PC-3 (cell line): ENCODE measurements at regions not wholly inside any gene's neighbourhood (a gene's known extent, or its start where the extent isn't known, plus 50 kb on each side); places are given as distances from the start of the nearest gene placed in this dataset.

Source experiments
- ATAC-seq: fragments of 200-7000 bp; cut with Tn5 transposase; 2 replicates; pipeline ENCODE4 v1.9.1; 2020; ENCODE audit warnings: mild to moderate bottlenecking, moderate library complexity
- BruUV-seq: library from RNA; stranded (reverse); fragments of 400-500 nt; replicated peaks from 2 replicates; lab custom pipeline; 2021; lab: Mats Ljungman, UMichigan
- CTCF ChIA-PET: fragments of 300-600 bp; sonication (Branson Sonifier 250); formaldehyde crosslinking; loops from one replicate; lab custom pipeline; 2022; ENCODE audit warnings: antibody characterized with exemption; lab: Charles Lee
- POLR2A ChIA-PET: fragments of 300-600 bp; sonication (Branson Sonifier 250); formaldehyde crosslinking; loops from one replicate; lab custom pipeline; 2022; ENCODE audit warnings: antibody characterized with exemption; ENCODE audit not compliant: unreplicated experiment; lab: Charles Lee
- DNase-seq: peaks from one replicate; pipeline ENCODE4 v3.0.0-alpha.2; 2015
- H2AFZ ChIP-seq: fragments of 300-600 bp; sonication (generic); 2 replicates; pipeline ENCODE4 v1.6.0; 2016; ENCODE audit warnings: antibody characterized with exemption, low read length
- H3F3A ChIP-seq: fragments of 300-600 bp; sonication (generic); one replicate; pipeline ENCODE4 v1.6.0; 2017; ENCODE audit warnings: antibody characterized with exemption, low read length, control low read depth, mild to moderate bottlenecking; ENCODE audit not compliant: unreplicated experiment
- H3K27ac ChIP-seq: fragments of 300-600 bp; sonication (generic); 2 replicates; pipeline ENCODE4 v1.5.1; 2016; ENCODE audit warnings: mild to moderate bottlenecking, low read length
- H3K27me3 ChIP-seq: fragments of 300-600 bp; sonication (generic); 2 replicates; pipeline ENCODE4 v1.6.1; 2016; ENCODE audit warnings: low read length, mixed read lengths
- H3K36me3 ChIP-seq: fragments of 300-600 bp; sonication (generic); 2 replicates; pipeline ENCODE4 v1.6.1; 2016; ENCODE audit warnings: low read depth, mixed run types, low read length, mixed read lengths
- H3K4me1 ChIP-seq: fragments of 300-600 bp; sonication (generic); 2 replicates; pipeline ENCODE4 v1.5.1; 2016; ENCODE audit warnings: low read length; ENCODE audit not compliant: insufficient read depth
- H3K4me2 ChIP-seq: fragments of 300-600 bp; sonication (generic); 2 replicates; pipeline ENCODE4 v1.6.0; 2016; ENCODE audit warnings: low read length
- H3K4me3 ChIP-seq: fragments of 300-600 bp; sonication (generic); 2 replicates; pipeline ENCODE4 v1.5.1; 2016; ENCODE audit warnings: mild to moderate bottlenecking, low read length, mixed read lengths
- H3K79me2 ChIP-seq: fragments of 300-600 bp; sonication (generic); 2 replicates; pipeline ENCODE4 v1.6.1; 2017; ENCODE audit warnings: low read length, mixed read lengths
- H3K9ac ChIP-seq: fragments of 300-600 bp; sonication (generic); 2 replicates; pipeline ENCODE4 v1.6.0; 2016; ENCODE audit warnings: mild to moderate bottlenecking, low read length
- H3K9me2 ChIP-seq: fragments of 300-600 bp; sonication (generic); replicated peaks from 2 replicates; pipeline ENCODE4 v1.6.1; 2016; ENCODE audit warnings: mixed run types, low read length, mixed read lengths
- H3K9me3 ChIP-seq: fragments of 300-600 bp; sonication (generic); 2 replicates; pipeline ENCODE4 v1.6.1; 2016; ENCODE audit warnings: low read length, mixed read lengths
- H4K20me1 ChIP-seq: fragments of 300-600 bp; sonication (generic); 2 replicates; pipeline ENCODE4 v1.6.1; 2016; ENCODE audit warnings: low read length, mixed read lengths
- CTCF ChIP-seq: fragments of 300-600 bp; sonication (generic); conservative IDR thresholded peaks from 2 replicates; pipeline ENCODE4 v1.5.1; 2017; ENCODE audit warnings: antibody characterized with exemption, low read depth, mild to moderate bottlenecking, low read length
- EZH2 ChIP-seq: fragments of 300-600 bp; sonication (generic); IDR thresholded peaks from one replicate; pipeline ENCODE4 v1.6.1; 2017; ENCODE audit warnings: antibody characterized with exemption, mild to moderate bottlenecking, low read length; ENCODE audit not compliant: unreplicated experiment
- EZH2phosphoT487 ChIP-seq: fragments of 300-600 bp; sonication (generic); IDR thresholded peaks from 2 replicates; pipeline ENCODE4 v1.6.1; 2018; ENCODE audit warnings: mild to moderate bottlenecking, antibody characterized with exemption, low read length, borderline replicate concordance
- intact Hi-C: fragments of 100-400 bp; cut with micrococcal nuclease; formaldehyde crosslinking; loops from 2 replicates; pipeline ENCODE4 v1.9.0; 2023

- Histone ChIP-seq H3F3A (no peaks in the 10 kb centered on the region), H3K4me3 (no peak overlapping the region), H3K79me2 (no peaks in the 10 kb centered on the region), H2AFZ (no peak overlapping the region), H3K9me3 (no peaks in the 10 kb centered on the region), H4K20me1 (no peaks in the 10 kb centered on the region), H3K9ac (no peak overlapping the region), H3K36me3 (no peaks in the 10 kb centered on the region), H3K4me1 (no peaks in the 10 kb centered on the region), H3K4me2 (no peak overlapping the region), H3K27me3 (no peaks in the 10 kb centered on the region), H3K9me2 (no peaks in the 10 kb centered on the region), H3K27ac (no peak overlapping the region)
- intact Hi-C loops: no loop called here
- ChIA-PET POLR2A (no interaction called here), CTCF (no interaction called here)
- no peak for TF ChIP-seq EZH2
- TF ChIP-seq EZH2phosphoT487: no peak
- TF ChIP-seq CTCF: no peak
- DNase-seq (no peak), ATAC-seq (no peak)
- no TSS peak for BruUV-seq
Measured at GRCh38 chr4:11111876-11112275, 316.8 kb downstream of the HS3ST1 start.

GRCh38 chr4:11111370-11111769, 317.3 kb downstream of the HS3ST1 start:
- Histone ChIP-seq H3K9me3 (no peaks in the 10 kb centered on the region), H3F3A (no peaks in the 10 kb centered on the region), H3K9ac (no peak overlapping the region), H3K27ac (no peak overlapping the region), H3K9me2 (no peaks in the 10 kb centered on the region), H3K27me3 (no peaks in the 10 kb centered on the region), H2AFZ (no peak overlapping the region), H3K36me3 (no peaks in the 10 kb centered on the region), H3K4me2 (no peak overlapping the region), H3K79me2 (no peaks in the 10 kb centered on the region), H3K4me3 (no peak overlapping the region), H3K4me1 (no peaks in the 10 kb centered on the region), H4K20me1 (no peaks in the 10 kb centered on the region)
- intact Hi-C loops: no loop called here
- ChIA-PET POLR2A (no interaction called here), CTCF (no interaction called here)
- TF ChIP-seq CTCF (no peak), EZH2 (no peak), EZH2phosphoT487 (no peak)
- DNase-seq: no peak
- no peak for ATAC-seq
- no TSS peak for BruUV-seq

GRCh38 chr4:11106759-11107158, 321.9 kb downstream of the HS3ST1 start:
- ChIA-PET POLR2A (no interaction called here), CTCF (no interaction called here)
- no peaks in the 10 kb centered on the region for H3K36me3 ChIP-seq
- no peak overlapping the region for H3K9ac ChIP-seq
- H2AFZ ChIP-seq: no peak overlapping the region
- no peak for DNase-seq
- H3K27me3 ChIP-seq: no peaks in the 10 kb centered on the region
- no peaks in the 10 kb centered on the region for H3K9me3 ChIP-seq
- H3K4me1 ChIP-seq: no peaks in the 10 kb centered on the region
- BruUV-seq: no TSS peak
- H3K27ac ChIP-seq: no peak overlapping the region
- H3K79me2 ChIP-seq: no peaks in the 10 kb centered on the region
- ATAC-seq: no peak
- H3K9me2 ChIP-seq: no peaks in the 10 kb centered on the region
- no peak overlapping the region for H3K4me2 ChIP-seq
- H4K20me1 ChIP-seq: no peaks in the 10 kb centered on the region
- no peak overlapping the region for H3K4me3 ChIP-seq
- H3F3A ChIP-seq: no peaks in the 10 kb centered on the region
- intact Hi-C loops: no loop called here
- no peak for TF ChIP-seq EZH2phosphoT487
- no peak for TF ChIP-seq CTCF
